SK-N-MC (cell line): ENCODE measurements at regions not wholly inside any gene's neighbourhood (a gene's known extent, or its start where the extent isn't known, plus 50 kb on each side); places are given as distances from the start of the nearest gene placed in this dataset.

ENCODE experiments used
- DNase-seq: peaks from one replicate; pipeline ENCODE4 v3.0.0-alpha.2; 2011; ENCODE audit warnings: low read depth, low spot score
- H3K27ac ChIP-seq: fragments of 200-600 bp; sonication (generic); 2 replicates; pipeline ENCODE4 v1.5.1; 2016; ENCODE audit warnings: mixed run types
- H3K36me3 ChIP-seq: fragments of 200-600 bp; sonication (generic); 2 replicates; pipeline ENCODE4 v1.6.1; 2017; ENCODE audit warnings: antibody characterized with exemption, low read length, mixed read lengths; ENCODE audit not compliant: insufficient read depth
- H3K4me3 ChIP-seq: fragments of 200-600 bp; sonication (generic); 2 replicates; pipeline ENCODE4 v1.5.1; 2016
- H3K9ac ChIP-seq: fragments of 200-600 bp; sonication (generic); 2 replicates; pipeline ENCODE4 v1.8.0; 2017; ENCODE audit warnings: mixed run types, mixed read lengths; ENCODE audit not compliant: insufficient read length
- H3K9me3 ChIP-seq: fragments of 200-600 bp; sonication (generic); 2 replicates; pipeline ENCODE4 v1.6.1; 2017; ENCODE audit warnings: low read depth, mild to moderate bottlenecking, antibody characterized with exemption, low read length, moderate library complexity, mixed read lengths
- EZH2 ChIP-seq: fragments of 200-600 bp; sonication (generic); IDR thresholded peaks from one replicate; pipeline ENCODE4 v1.6.1; 2017; ENCODE audit warnings: antibody characterized with exemption
- FOXP2 ChIP-seq: optimal IDR thresholded peaks from 2 replicates; pipeline ENCODE3; 2011; ENCODE audit warnings: mild to moderate bottlenecking, moderate library complexity; ENCODE audit not compliant: insufficient read depth; ENCODE audit errors: extremely low read length, control extremely low read depth
- POLR2AphosphoS5 ChIP-seq: IDR thresholded peaks from 2 replicates; pipeline ENCODE4 v1.6.1; 2012; ENCODE audit warnings: mild to moderate bottlenecking, low read depth, low read length, borderline replicate concordance

DNA sequence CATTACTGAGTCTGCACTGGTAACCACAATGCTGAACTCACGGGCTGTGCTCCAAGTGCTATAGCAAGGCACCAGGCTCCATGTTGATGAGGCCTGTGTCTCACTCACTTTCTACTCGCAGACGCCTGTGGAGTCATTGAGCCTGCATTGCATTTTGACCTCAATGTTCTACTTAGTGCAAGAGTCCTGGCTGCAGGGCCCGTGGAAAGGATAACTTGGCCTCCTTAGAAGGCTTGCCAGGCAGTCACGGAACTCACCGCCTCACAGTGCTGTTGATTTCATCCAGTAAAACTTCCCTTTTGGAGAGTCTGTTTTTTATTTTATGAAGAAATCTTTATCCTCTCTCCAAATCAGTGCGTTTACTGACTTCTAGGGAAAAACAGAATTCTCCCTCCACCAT lies 290.4 kb downstream of the RNF144A start:
- Histone ChIP-seq H3K9ac (no peak overlapping the region), H3K4me3 (no peak overlapping the region), H3K36me3 (no peaks in the 10 kb centered on the region), H3K9me3 (no peaks in the 10 kb centered on the region), H3K27ac (no peak overlapping the region)
- DNase-seq = no peak
- no peak for TF ChIP-seq EZH2
- no peak for TF ChIP-seq POLR2AphosphoS5
- TF ChIP-seq FOXP2 = no peak

DNA sequence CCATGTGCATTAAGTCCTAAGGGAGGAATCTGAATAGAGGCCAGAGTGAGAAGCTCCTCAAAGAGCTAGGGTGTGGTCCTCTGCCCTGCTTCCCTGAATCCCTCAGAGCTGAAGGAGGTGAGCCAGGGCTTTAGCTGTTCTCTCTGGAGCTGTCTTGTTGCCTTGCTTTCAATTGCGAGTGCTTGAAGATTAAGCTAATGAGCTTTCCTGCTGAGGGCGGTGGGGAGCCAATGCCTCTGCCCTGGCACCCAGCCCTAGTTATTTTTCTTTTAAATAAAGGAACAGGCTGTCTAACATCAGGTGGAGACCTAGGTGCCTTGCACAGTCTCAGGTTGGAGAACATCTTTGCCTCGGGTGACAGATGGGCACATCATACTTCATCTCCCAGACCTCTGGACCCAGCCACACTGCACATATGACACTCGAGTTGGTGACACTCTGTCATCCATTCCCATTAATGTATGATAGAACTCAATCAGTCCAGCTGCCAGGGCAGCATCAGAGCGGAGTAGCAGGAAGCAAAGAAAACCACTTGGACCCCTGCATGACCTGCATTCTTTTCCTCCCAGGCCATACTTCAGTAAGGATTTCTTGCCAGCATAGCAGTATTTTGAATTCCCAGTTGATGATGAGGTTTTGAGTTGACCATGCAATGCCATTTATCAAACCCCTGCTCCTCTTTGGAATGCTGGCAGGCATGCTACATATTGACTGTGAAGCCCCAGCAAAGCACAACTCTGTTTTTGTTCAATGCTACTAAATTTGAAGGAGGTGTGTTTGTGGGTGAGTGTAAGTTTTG lies 292.7 kb downstream of the RNF144A start:
- DNase-seq = no peak
- no peak for TF ChIP-seq EZH2
- TF ChIP-seq FOXP2 = no peak
- no peak for TF ChIP-seq POLR2AphosphoS5
- Histone ChIP-seq H3K36me3 (no peaks in the 10 kb centered on the region), H3K4me3 (no peak overlapping the region), H3K9ac (no peak overlapping the region), H3K27ac (no peak overlapping the region), H3K9me3 (no peaks in the 10 kb centered on the region)

DNA sequence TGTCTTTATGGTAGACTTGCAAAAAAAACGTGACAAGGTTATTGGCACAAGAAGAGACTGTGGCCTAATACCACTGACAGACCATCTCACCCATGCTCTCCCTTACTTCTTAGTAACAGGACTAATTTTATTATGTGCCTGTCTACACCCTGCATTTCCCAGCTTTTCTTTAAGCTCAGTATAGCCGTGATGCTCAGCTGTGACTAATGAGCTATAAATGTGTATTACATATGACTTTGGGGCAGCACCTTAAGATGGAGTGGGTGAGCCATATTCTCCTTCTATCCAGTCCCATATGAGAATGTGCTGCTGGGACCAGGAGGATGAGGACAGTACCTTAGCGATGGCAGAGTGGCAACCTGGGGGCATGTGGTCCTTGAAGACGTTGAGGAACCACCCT lies 293.5 kb downstream of the RNF144A start:
- DNase-seq = no peak
- no peak overlapping the region for H3K9ac ChIP-seq
- H3K4me3 ChIP-seq = no peak overlapping the region
- H3K36me3 ChIP-seq = no peaks in the 10 kb centered on the region
- TF ChIP-seq FOXP2 = no peak
- TF ChIP-seq EZH2 = no peak
- no peak for TF ChIP-seq POLR2AphosphoS5
- no peaks in the 10 kb centered on the region for H3K9me3 ChIP-seq
- no peak overlapping the region for H3K27ac ChIP-seq

DNA sequence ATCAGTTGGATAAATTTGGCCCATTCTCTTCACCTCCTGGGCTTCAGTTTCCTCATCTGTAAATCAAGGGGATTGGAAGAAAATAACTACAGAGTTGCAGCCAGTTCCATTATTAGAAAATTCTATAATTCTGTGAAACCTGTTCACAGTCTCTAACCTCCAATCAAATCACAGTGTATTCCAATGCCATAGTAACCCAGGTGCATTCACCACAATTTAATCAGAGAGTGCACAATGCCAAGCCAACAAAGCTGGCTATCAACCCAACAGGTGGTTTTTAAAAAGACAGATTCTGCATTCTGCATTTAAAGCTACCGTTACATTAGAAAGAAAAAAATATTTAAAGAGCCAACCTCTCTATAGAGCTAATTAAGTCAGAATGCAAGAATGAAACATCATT lies 308.6 kb downstream of the RNF144A start:
- Histone ChIP-seq H3K36me3 (no peaks in the 10 kb centered on the region), H3K9ac (no peak overlapping the region), H3K4me3 (0 out of 2 replicates have a peak overlapping the region, but pooled peaks have one; percentile 5), H3K9me3 (no peaks in the 10 kb centered on the region), H3K27ac (peak overlapping the region; percentile 40; the same call in 1 of the 2 replicates)
- DNase-seq = no peak
- TF ChIP-seq FOXP2 (no peak), POLR2AphosphoS5 (no peak), EZH2 (no peak)

DNA sequence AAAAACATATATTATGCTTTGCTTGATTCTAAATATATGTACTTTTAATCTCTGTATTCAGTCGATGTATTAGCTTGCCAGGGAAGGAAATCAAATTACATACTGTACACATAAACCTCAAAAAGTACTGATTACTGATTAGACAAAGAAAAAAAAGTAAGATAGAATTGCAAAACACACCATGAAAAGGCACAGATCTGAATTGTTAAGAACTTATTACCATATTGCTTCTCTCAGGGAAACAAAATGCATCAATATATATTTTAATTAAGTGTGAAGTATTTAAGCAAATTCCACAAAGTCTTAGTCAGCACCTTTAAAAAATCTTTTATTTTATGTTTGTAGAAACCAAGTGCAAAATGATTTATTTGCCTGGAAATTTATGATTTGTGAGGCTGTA lies 309.3 kb downstream of the RNF144A start:
- TF ChIP-seq POLR2AphosphoS5 (no peak; the same call in 1 of the 2 replicates), EZH2 (no peak), FOXP2 (no peak)
- H3K4me3 ChIP-seq = peak overlapping the region; percentile 11; the same call in 1 of the 2 replicates
- H3K36me3 ChIP-seq = no peaks in the 10 kb centered on the region
- no peaks in the 10 kb centered on the region for H3K9me3 ChIP-seq
- peak overlapping the region; percentile 40; the same call in 1 of the 2 replicates for H3K27ac ChIP-seq
- no peak overlapping the region for H3K9ac ChIP-seq
- no peak for DNase-seq

- no peak overlapping the region for H3K4me3 ChIP-seq
- no peak for DNase-seq
- no peak overlapping the region for H3K27ac ChIP-seq
- no peaks in the 10 kb centered on the region for H3K9me3 ChIP-seq
- TF ChIP-seq POLR2AphosphoS5 (no peak), FOXP2 (no peak), EZH2 (no peak)
- no peak overlapping the region for H3K9ac ChIP-seq
- no peaks in the 10 kb centered on the region for H3K36me3 ChIP-seq
Measured at GRCh38 chr2:7233126-7233525, 315.9 kb downstream of the RNF144A start.

GRCh38 chr2:7237466-7237865 lies 320.3 kb downstream of the RNF144A start:
- no peak overlapping the region for H3K9ac ChIP-seq
- H3K27ac ChIP-seq = no peak overlapping the region
- no peaks in the 10 kb centered on the region for H3K36me3 ChIP-seq
- TF ChIP-seq POLR2AphosphoS5 (no peak), FOXP2 (no peak), EZH2 (no peak)
- H3K4me3 ChIP-seq = no peak overlapping the region
- no peaks in the 10 kb centered on the region for H3K9me3 ChIP-seq
- DNase-seq = no peak

- Histone ChIP-seq H3K36me3 (no peaks in the 10 kb centered on the region), H3K27ac (no peak overlapping the region), H3K4me3 (no peak overlapping the region), H3K9me3 (no peaks in the 10 kb centered on the region), H3K9ac (no peak overlapping the region)
- no peak for DNase-seq
- TF ChIP-seq EZH2 = no peak
Measured at GRCh38 chr2:7239078-7239477, 321.9 kb downstream of the RNF144A start.

- TF ChIP-seq EZH2 = no peak
- TF ChIP-seq FOXP2 = no peak
- TF ChIP-seq POLR2AphosphoS5 = no peak
Measured at GRCh38 chr2:7241041-7241745, 324.0 kb downstream of the RNF144A start.

More at GRCh38 chr2:7241041-7241745, 324.0 kb downstream of the RNF144A start:
- Histone ChIP-seq H3K4me3 (no peak overlapping the region), H3K27ac (no peak overlapping the region), H3K9me3 (no peaks in the 10 kb centered on the region), H3K9ac (no peak overlapping the region), H3K36me3 (no peaks in the 10 kb centered on the region)
- no peak for DNase-seq
